H1 (cell line): ENCODE measurements at regions not wholly inside any gene's neighbourhood (a gene's known extent, or its start where the extent isn't known, plus 50 kb on each side); places are given as distances from the start of the nearest gene placed in this dataset.

Source experiments
- CTCF ChIA-PET: fragments of 300-600 bp; sonication (Branson Sonifier 250); formaldehyde crosslinking; loops from one replicate; lab custom pipeline; 2021; ENCODE audit not compliant: partially characterized antibody; lab: Charles Lee
- POLR2A ChIA-PET: fragments of 300-600 bp; sonication (Branson Sonifier 250); formaldehyde crosslinking; loops from one replicate; lab custom pipeline; 2021; ENCODE audit warnings: inconsistent platforms; ENCODE audit not compliant: partially characterized antibody; lab: Charles Lee
- DNase-seq, 2 experiments: peaks; one replicate each; pipeline versions ENCODE4 v3.0.0 to v3.0.0-alpha.2; 2010 to 2022; ENCODE audit warnings: low spot score in 2 of 2, low read depth in 1 of 2, mixed read lengths in 1 of 2
- FAIRE-seq: peaks from 2 replicates; lab custom pipeline; 2011; peaks lifted over from hg19 to GRCh38; lab: Jason Lieb, UNC
- H2AFZ ChIP-seq: 2 replicates; pipeline ENCODE4 v1.8.1; 2012; ENCODE audit warnings: low read length, inconsistent platforms
- H2AK5ac ChIP-seq: 2 replicates; pipeline ENCODE4 v1.6.1; 2013; ENCODE audit warnings: low read depth, low read length
- H2BK120ac ChIP-seq: replicated peaks from 2 replicates; pipeline ENCODE3; 2013; ENCODE audit warnings: low read depth, low read length, inconsistent platforms
- H2BK12ac ChIP-seq: 2 replicates; pipeline ENCODE4 v1.6.1; 2013; ENCODE audit warnings: low read depth, low read length
- H2BK15ac ChIP-seq: 2 replicates; pipeline ENCODE4 v1.6.1; 2013; ENCODE audit warnings: low read length
- H2BK20ac ChIP-seq: 2 replicates; pipeline ENCODE4 v1.6.1; 2013; ENCODE audit warnings: low read length
- H2BK5ac ChIP-seq: 2 replicates; pipeline ENCODE4 v1.6.1; 2013; ENCODE audit warnings: low read depth, low read length
- H3K14ac ChIP-seq: 2 replicates; pipeline ENCODE4 v1.6.1; 2013; ENCODE audit warnings: inconsistent platforms; ENCODE audit not compliant: insufficient read length
- H3K18ac ChIP-seq: 2 replicates; pipeline ENCODE4 v1.6.1; 2013; ENCODE audit warnings: low read length; ENCODE audit errors: extremely low read depth
- H3K23ac ChIP-seq: 2 replicates; pipeline ENCODE4 v1.6.1; 2013; ENCODE audit warnings: inconsistent platforms; ENCODE audit not compliant: insufficient read length
- H3K23me2 ChIP-seq: 2 replicates; pipeline ENCODE4 v1.6.1; 2013; ENCODE audit warnings: low read depth, low read length
- H3K27ac ChIP-seq: 2 replicates; pipeline ENCODE4 v1.6.1; 2011; ENCODE audit warnings: low read depth, low read length, inconsistent platforms
- H3K27me3 ChIP-seq, 4 experiments: replicated peaks in 1 of 4; 1 replicate in 1 of 4; 2 replicates in 3 of 4; pipeline versions ENCODE4 v1.6.1 to v1.8.1; 2011 to 2013; ENCODE audit warnings: low read length in 3 of 4, mild to moderate bottlenecking in 3 of 4, inconsistent platforms in 2 of 4, mixed read lengths in 2 of 4, moderate library complexity in 1 of 4; ENCODE audit not compliant: control insufficient read depth in 3 of 4, insufficient read depth in 3 of 4; ENCODE audit errors: extremely low read depth in 1 of 4
- H3K36me3 ChIP-seq, 4 experiments: 2 replicates each; pipeline versions ENCODE4 v1.6.1 to v1.8.1; 2011 to 2013; ENCODE audit warnings: mild to moderate bottlenecking in 4 of 4, low read length in 3 of 4, moderate library complexity in 2 of 4, control low read depth in 1 of 4, inconsistent platforms in 1 of 4; ENCODE audit not compliant: insufficient read depth in 4 of 4, control insufficient read depth in 2 of 4
- H3K4ac ChIP-seq: replicated peaks from 2 replicates; pipeline ENCODE3; 2013; ENCODE audit warnings: low read length, low read depth, mixed read lengths, inconsistent platforms; ENCODE audit not compliant: insufficient read length
- H3K4me1 ChIP-seq, 4 experiments: replicated peaks in 1 of 4; 1 replicate in 1 of 4; 2 replicates in 3 of 4; pipeline versions ENCODE4 v1.6.1 to v1.8.1; 2011 to 2013; ENCODE audit warnings: low read length in 3 of 4, inconsistent platforms in 2 of 4, mixed read lengths in 1 of 4; ENCODE audit not compliant: insufficient read depth in 4 of 4, control insufficient read depth in 3 of 4
- H3K4me2 ChIP-seq, 2 experiments: 2 replicates each; pipeline versions ENCODE4 v1.6.1 to v1.8.1; 2011 to 2013; ENCODE audit warnings: low read depth in 2 of 2, low read length in 2 of 2, control low read depth in 1 of 2, inconsistent platforms in 1 of 2, mild to moderate bottlenecking in 1 of 2; ENCODE audit not compliant: insufficient read depth in 1 of 2
- H3K4me3 ChIP-seq, 4 experiments: fragments of 200-600, 300-600 bp in 1 of 4; sonication (generic), shearing (Covaris generic), sonication (Bioruptor Twin) in 1 of 4; 2 replicates each; pipeline versions ENCODE4 v1.5.1 to v1.8.1; 2011 to 2016; ENCODE audit warnings: low read length in 4 of 4, low read depth in 3 of 4, control low read depth in 2 of 4, inconsistent platforms in 2 of 4, mild to moderate bottlenecking in 2 of 4, mixed read lengths in 1 of 4, moderate library complexity in 1 of 4; ENCODE audit not compliant: insufficient read depth in 2 of 4; ENCODE audit errors: extremely low read depth in 1 of 4
- H3K56ac ChIP-seq: replicated peaks from 2 replicates; pipeline ENCODE3; 2013; ENCODE audit warnings: low read depth, mild to moderate bottlenecking, mixed read lengths, low read length, inconsistent platforms; ENCODE audit not compliant: insufficient read length
- H3K79me1 ChIP-seq: 2 replicates; pipeline ENCODE4 v1.6.1; 2013; ENCODE audit warnings: low read depth, low read length, control low read depth
- H3K79me2 ChIP-seq, 2 experiments: 2 replicates each; pipeline versions ENCODE4 v1.6.1 to v1.8.1; 2012 to 2013; ENCODE audit warnings: low read length in 2 of 2, mild to moderate bottlenecking in 2 of 2, inconsistent platforms in 1 of 2; ENCODE audit not compliant: insufficient read depth in 2 of 2, control insufficient read depth in 1 of 2
- H3K9ac ChIP-seq, 4 experiments: replicated peaks in 1 of 4; 1 replicate in 1 of 4; 2 replicates in 3 of 4; pipeline versions ENCODE4 v1.6.1 to v1.8.1; 2011 to 2013; ENCODE audit warnings: low read depth in 3 of 4, low read length in 3 of 4, control low read depth in 2 of 4, mild to moderate bottlenecking in 2 of 4, moderate library complexity in 2 of 4, inconsistent platforms in 1 of 4; ENCODE audit errors: extremely low read depth in 1 of 4
- H3K9me3 ChIP-seq, 2 experiments: 2 replicates each; pipeline versions ENCODE4 v1.6.1 to v1.8.1; 2012 to 2013; ENCODE audit warnings: mild to moderate bottlenecking in 2 of 2, moderate library complexity in 2 of 2, control low read depth in 1 of 2, inconsistent platforms in 1 of 2, low read depth in 1 of 2, low read length in 1 of 2, mixed read lengths in 1 of 2; ENCODE audit not compliant: insufficient read depth in 2 of 2
- H4K20me1 ChIP-seq, 2 experiments: replicated peaks in 1 of 2; 2 replicates each; pipeline versions ENCODE3 to v1.8.1; 2011 to 2013; ENCODE audit warnings: inconsistent platforms in 2 of 2, low read length in 2 of 2, mild to moderate bottlenecking in 1 of 2; ENCODE audit not compliant: insufficient read depth in 2 of 2, control insufficient read depth in 1 of 2
- H4K5ac ChIP-seq: 2 replicates; pipeline ENCODE4 v1.6.1; 2013; ENCODE audit warnings: low read length, low read depth, mixed read lengths, inconsistent platforms; ENCODE audit not compliant: insufficient read length
- H4K8ac ChIP-seq: 2 replicates; pipeline ENCODE4 v1.8.0; 2013; ENCODE audit warnings: mild to moderate bottlenecking, moderate library complexity, low read length, inconsistent platforms; ENCODE audit not compliant: insufficient read depth; ENCODE audit errors: extremely low read depth
- H4K91ac ChIP-seq: replicated peaks from 2 replicates; pipeline ENCODE3; 2013; ENCODE audit warnings: low read length, mixed read lengths, inconsistent platforms; ENCODE audit not compliant: insufficient read length
- CEBPB ChIP-seq: IDR thresholded peaks from 2 replicates; pipeline ENCODE4 v1.6.1; 2012; ENCODE audit warnings: low read depth, low read length
- NRF1 ChIP-seq: IDR thresholded peaks from 2 replicates; pipeline ENCODE4 v1.6.1; 2011; ENCODE audit warnings: mild to moderate bottlenecking, low read depth, low read length, improper control_type of control experiment
- RAD21 ChIP-seq, 2 experiments: IDR thresholded peaks in 1 of 2; conservative IDR thresholded peaks in 1 of 2; 2 replicates each; pipeline ENCODE4 v1.6.1; 2011; ENCODE audit warnings: low read depth in 2 of 2, low read length in 2 of 2, improper control_type of control experiment in 1 of 2, inconsistent platforms in 1 of 2, mild to moderate bottlenecking in 1 of 2, moderate library complexity in 1 of 2
- TAF1 ChIP-seq: IDR thresholded peaks from 2 replicates; pipeline ENCODE4 v1.6.1; 2011; ENCODE audit warnings: mild to moderate bottlenecking, low read depth, low read length
- WGBS, 2 experiments: shearing (Covaris generic) in 1 of 2; methylation state at CpG; one replicate each; pipeline versions ENCODE4 v1.1.6 to v1.1.7; 2013 to 2015; ENCODE audit warnings: low lambda C conversion rate in 2 of 2, mixed read lengths in 2 of 2, inconsistent platforms in 1 of 2, low coverage in 1 of 2, missing lambda C conversion rate in 1 of 2; ENCODE audit not compliant: insufficient replicate concordance in 2 of 2, insufficient coverage in 1 of 2, insufficient read length in 1 of 2; ENCODE audit errors: extremely low coverage in 1 of 2, missing lambda C conversion rate in 1 of 2; 5-methylcytosine and 5-hydroxymethylcytosine counted together

DNA sequence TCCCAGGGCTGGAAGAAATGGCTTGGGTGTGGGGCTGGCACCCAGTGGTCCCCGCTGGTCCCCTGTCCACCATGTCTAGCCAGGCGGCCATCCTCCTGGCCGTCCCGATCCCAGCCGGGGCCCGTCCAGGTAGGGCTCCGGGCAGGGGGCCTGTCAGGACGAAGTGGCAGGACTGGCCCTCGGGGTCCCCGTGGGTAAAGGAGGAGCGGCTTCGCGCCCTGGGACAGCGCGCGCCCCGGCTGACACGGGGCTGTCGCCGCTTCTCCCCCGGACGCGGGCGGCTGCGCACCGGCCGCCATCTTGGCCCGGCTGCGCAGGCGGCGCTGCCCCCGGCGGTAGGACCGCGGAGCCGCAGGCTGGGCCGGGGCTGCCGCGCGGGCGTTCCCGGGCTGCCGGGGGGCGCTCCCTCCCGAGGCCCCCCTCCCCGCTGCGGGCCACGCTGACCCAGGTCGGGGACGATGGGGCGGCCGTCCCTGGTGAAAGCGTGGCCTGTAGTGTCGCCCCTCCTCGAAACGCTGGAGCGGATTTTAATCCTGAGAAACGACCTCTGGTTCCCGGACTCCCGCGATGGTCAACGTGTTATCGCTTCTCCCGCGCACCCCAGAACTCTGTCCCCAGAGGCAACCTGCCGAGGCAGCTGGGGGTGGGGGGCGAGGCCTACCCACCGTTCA, 60.4 kb upstream of the BCOR start:
- Histone ChIP-seq H3K4me1 (peaks cover 0 to 7% (median 3%) of the 10 kb centered on the region in 4 experiments; a peak in 5 of 7 replicates), H3K36me3 (no peaks in the 10 kb centered on the region), H3K4ac (peak overlapping the region; percentile 13), H3K27ac (peak overlapping the region; percentile 77; the same call in 1 of the 2 replicates), H4K8ac (peak overlapping the region; percentile 95), H2AFZ (no peak overlapping the region), H3K79me1 (no peaks in the 10 kb centered on the region), H2BK120ac (peak overlapping the region; percentile 25), H3K56ac (peak overlapping the region; percentile 69), H4K20me1 (no peaks in the 10 kb centered on the region), H2BK20ac (peak overlapping the region; percentile 48; the same call in 1 of the 2 replicates), H3K14ac (no peak overlapping the region), H3K4me3 (peak overlapping the region; percentile 37 to 86 (median 62)), H2AK5ac (no peak overlapping the region), H3K18ac (peak overlapping the region; percentile 5), H3K9ac (peak overlapping the region in 3 of 4 experiments; percentile 54 to 78 (median 66); a peak in 6 of 7 replicates), H4K91ac (peak overlapping the region; percentile 98), H2BK12ac (peak overlapping the region; percentile 50), H3K9me3 (no peaks in the 10 kb centered on the region), H2BK5ac (peak overlapping the region; percentile 95; the same call in 1 of the 2 replicates), H3K4me2 (peak overlapping the region; percentile 84 to 92), H3K23me2 (peaks cover 25% of the 10 kb centered on the region; the same call in 1 of the 2 replicates), H3K27me3 (no peaks in the 10 kb centered on the region), H2BK15ac (no peak overlapping the region), H3K23ac (no peak overlapping the region), H3K79me2 (peaks cover 0 to 2% of the 10 kb centered on the region in 2 experiments; a peak in 1 of 4 replicates), H4K5ac (peak overlapping the region; percentile 67)
- ChIA-PET POLR2A (interaction anchor here (0.9 to 20.0 kb wide), 10 partner anchors 8 to 149 kb away, joined by 3 to 509 read pairs (median 10); partner anchors contain the start of gene BCOR), CTCF (no interaction called here)
- no peak for FAIRE-seq
- peak in 1 of 2 experiments; percentile 63 for DNase-seq
- 0% methylated on average over 6 of the region's 68 CpGs; no CpG with 5 or more reads in 1 of the 2 experiments for WGBS, 2 experiments
- TF ChIP-seq TAF1 (peak; percentile 64), CEBPB (no peak), NRF1 (0 out of 2 replicates have a peak, but pooled peaks have one; percentile 14), RAD21 (IDR thresholded peaks at IDR 0.05 in 1 of 2, conservative IDR thresholded peaks at IDR 0.05 in 1 of 2; ENCODE audit: low read depth in 2 of 2, low read length in 2 of 2) (peak; percentile 10 to 35; a peak in 2 of 4 replicates)
